ENCODE measurements at regions not wholly inside any gene's neighbourhood (a gene's known extent, or its start where the extent isn't known, plus 50 kb on each side); places are given as distances from the start of the nearest gene placed in this dataset.

DNA sequence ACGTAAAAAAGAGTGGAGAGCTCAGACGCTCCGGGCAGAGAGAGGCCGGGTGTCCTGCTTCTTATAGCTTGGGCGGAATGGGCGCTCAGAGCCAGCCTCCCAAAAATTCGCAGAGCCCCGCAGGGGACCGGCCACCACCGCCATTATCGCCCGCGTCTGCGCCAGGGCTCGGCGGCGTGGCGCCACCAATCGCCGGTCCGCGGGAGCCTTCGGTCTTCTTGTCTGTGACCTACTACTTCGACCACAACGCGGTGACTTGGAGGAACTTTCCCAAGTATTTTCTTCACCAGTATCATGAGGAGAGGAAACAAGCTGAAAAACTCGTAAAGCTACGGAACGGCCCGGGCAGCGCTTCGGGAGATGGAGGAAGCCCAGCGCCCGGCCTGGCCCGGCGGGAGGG is 1138.1 kb upstream of the CHAC2 start:
- no peak for TF ChIP-seq CTCF (optimal IDR thresholded peaks at IDR 0.05 in 1 of 3, IDR thresholded peaks at IDR 0.05 in 1 of 3, conservative IDR thresholded peaks at IDR 0.05 in 1 of 3; ENCODE audit: extremely low read depth in 1 of 3, insufficient read depth in 2 of 3, low read length in 3 of 3)
- no peak for TF ChIP-seq EZH2 (IDR thresholded peaks at IDR 0.05; ENCODE audit: low read length)
